ENCODE measurements at regions not wholly inside any gene's neighbourhood (a gene's known extent, or its start where the extent isn't known, plus 50 kb on each side); places are given as distances from the start of the nearest gene placed in this dataset.

GRCh38 chr4:185991770-185992169 lies 77.2 kb upstream of the TLR3 start:
- DNase-seq (ENCODE audit: low read depth): no peak

- DNase-seq (ENCODE audit: low read depth): no peak
Measured at GRCh38 chr4:185992585-185992984, 76.4 kb upstream of the TLR3 start.

- no peak for DNase-seq (ENCODE audit: low read depth)
Measured at GRCh38 chr4:185993328-185993973, 75.5 kb upstream of the TLR3 start.

GRCh38 chr4:185994750-185995149 lies 74.2 kb upstream of the TLR3 start:
- no peak for DNase-seq (ENCODE audit: low read depth)

GRCh38 chr4:185995665-185996064 lies 73.3 kb upstream of the TLR3 start:
- no peak for DNase-seq (ENCODE audit: low read depth)

GRCh38 chr4:185997296-185997695 lies 71.7 kb upstream of the TLR3 start:
- DNase-seq (ENCODE audit: low read depth): no peak

- DNase-seq (ENCODE audit: low read depth): no peak
Measured at GRCh38 chr4:185998791-185999190, 70.2 kb upstream of the TLR3 start.

GRCh38 chr4:185999207-185999606 lies 69.7 kb upstream of the TLR3 start:
- DNase-seq (ENCODE audit: low read depth): no peak

GRCh38 chr4:186002853-186003252 lies 66.1 kb upstream of the TLR3 start:
- no peak for DNase-seq (ENCODE audit: low read depth)

GRCh38 chr4:186003746-186004145 lies 65.2 kb upstream of the TLR3 start:
- no peak for DNase-seq (ENCODE audit: low read depth)

GRCh38 chr4:186008057-186008456 lies 60.9 kb upstream of the TLR3 start:
- no peak for DNase-seq (ENCODE audit: low read depth)

GRCh38 chr4:186009976-186010375 lies 59.0 kb upstream of the TLR3 start:
- DNase-seq (ENCODE audit: low read depth): no peak

GRCh38 chr4:186010821-186011220 lies 58.1 kb upstream of the TLR3 start:
- DNase-seq (ENCODE audit: low read depth): no peak

GRCh38 chr4:186012071-186012470 lies 56.9 kb upstream of the TLR3 start:
- DNase-seq (ENCODE audit: low read depth): no peak

GRCh38 chr4:186013419-186014186 lies 55.4 kb upstream of the TLR3 start:
- DNase-seq (ENCODE audit: low read depth): no peak

- no peak for DNase-seq (ENCODE audit: low read depth)
Measured at GRCh38 chr4:186015212-186015817, 53.6 kb upstream of the TLR3 start.

GRCh38 chr4:186016796-186017195 lies 52.2 kb upstream of the TLR3 start:
- no peak for DNase-seq (ENCODE audit: low read depth)

- DNase-seq (ENCODE audit: low read depth): no peak
Measured at GRCh38 chr4:186017801-186018200, 51.2 kb upstream of the TLR3 start.

- no peak for DNase-seq (ENCODE audit: low read depth)
Measured at GRCh38 chr4:186018261-186018660, 50.7 kb upstream of the TLR3 start.

- DNase-seq (ENCODE audit: low read depth): no peak
Measured at GRCh38 chr4:186018784-186019183, 50.2 kb upstream of the TLR3 start.
